ENCODE measurements at regions not wholly inside any gene's neighbourhood (a gene's known extent, or its start where the extent isn't known, plus 50 kb on each side); places are given as distances from the start of the nearest gene placed in this dataset.
"Not testable (repeated sequence)": the region's sequence is repeated elsewhere in the genome, so short reads cannot be mapped to it uniquely, and the experiment has no call there.

DNA sequence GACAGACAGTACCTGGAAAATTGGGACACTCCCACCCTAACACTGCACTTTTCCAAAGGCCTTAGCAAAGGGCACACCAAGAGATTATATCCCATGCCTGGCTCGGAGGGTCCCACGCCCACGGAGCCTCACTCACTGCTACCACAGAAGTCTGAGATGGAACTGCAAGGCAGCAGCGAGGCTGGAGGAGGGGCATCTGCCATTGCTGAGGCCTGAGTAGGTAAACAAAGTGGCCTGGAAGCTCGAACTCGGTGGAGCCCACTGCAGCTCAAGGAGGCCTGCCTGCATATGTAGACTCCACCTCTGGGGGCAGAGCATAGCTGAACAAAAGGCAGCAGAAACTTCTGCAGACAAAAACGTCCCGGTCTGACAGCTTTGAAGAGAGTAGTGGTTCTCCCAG lies 931.6 kb upstream of the MDGA2 start:
- H3K4me1 Mint-ChIP-seq; H3K36me3 Mint-ChIP-seq; ATAC-seq (replicated peaks in 1 of 4); H3K27me3 ChIP-seq (replicated peaks in 1 of 2; ENCODE audit: control insufficient read depth in 2 of 2, extremely low read depth in 1 of 2, insufficient read depth in 2 of 2, low read length in 1 of 2); POLR2A ChIA-PET; H3K27ac ChIP-seq (ENCODE audit: low read length); H3K4me3 ChIP-seq (ENCODE audit: control insufficient read depth in 1 of 2, extremely low read depth in 1 of 2, low read length in 1 of 2); H3K27ac Mint-ChIP-seq; DNase-seq; H3K4me1 ChIP-seq (ENCODE audit: control insufficient read depth in 1 of 2, extremely low read depth in 1 of 2, insufficient read depth in 2 of 2, low read length in 2 of 2); H3K9me3 ChIP-seq; H3K36me3 ChIP-seq (ENCODE audit: control insufficient read depth in 2 of 2, extremely low read depth in 1 of 2, insufficient read depth in 1 of 2, low read length in 1 of 2); CTCF ChIA-PET; H3K27me3 Mint-ChIP-seq; H3K4me3 Mint-ChIP-seq: not testable (repeated sequence)
- WGBS (ENCODE audit: insufficient coverage) = 74% methylated on average over 4 of the region's 8 CpGs
- peaks cover 19 to 32% (median 25%) of the 10 kb centered on the region in 3 donors for H3K9me3 Mint-ChIP-seq

DNA sequence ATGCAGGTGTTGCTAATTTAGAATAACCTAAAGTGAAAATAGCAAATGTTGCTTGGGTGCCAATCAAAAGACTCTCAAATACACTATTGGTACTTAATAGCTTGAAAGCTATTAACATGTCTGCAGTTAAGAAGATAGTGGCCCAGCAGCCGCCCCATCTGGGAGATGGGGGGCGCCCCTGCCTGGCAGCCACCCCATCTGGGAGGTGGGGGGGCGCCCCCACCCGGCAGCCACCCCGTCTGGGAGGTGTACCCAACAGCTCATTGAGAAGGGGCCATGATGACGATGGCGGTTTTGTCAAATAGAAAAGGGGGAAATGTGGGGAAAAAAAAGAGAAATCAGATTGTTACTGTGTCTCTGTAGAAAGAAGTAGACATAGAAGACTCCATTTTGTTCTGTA lies 923.1 kb upstream of the MDGA2 start:
- Mint-ChIP-seq H3K36me3 (no peaks in the 10 kb centered on the region), H3K4me3 (no peak overlapping the region), H3K27ac (no peak overlapping the region), H3K27me3 (no peaks in the 10 kb centered on the region), H3K4me1 (no peaks in the 10 kb centered on the region), H3K9me3 (peaks cover 0 to 3% (median 3%) of the 10 kb centered on the region in 3 donors)
- Histone ChIP-seq H3K36me3 (ENCODE audit: control insufficient read depth in 2 of 2, extremely low read depth in 1 of 2, insufficient read depth in 1 of 2, low read length in 1 of 2) (no peaks in the 10 kb centered on the region), H3K4me1 (ENCODE audit: control insufficient read depth in 1 of 2, extremely low read depth in 1 of 2, insufficient read depth in 2 of 2, low read length in 2 of 2) (no peaks in the 10 kb centered on the region), H3K9me3 (no peaks in the 10 kb centered on the region), H3K4me3 (ENCODE audit: control insufficient read depth in 1 of 2, extremely low read depth in 1 of 2, low read length in 1 of 2) (no peak overlapping the region), H3K27ac (ENCODE audit: low read length) (no peak overlapping the region), H3K27me3 (replicated peaks in 1 of 2; ENCODE audit: control insufficient read depth in 2 of 2, extremely low read depth in 1 of 2, insufficient read depth in 2 of 2, low read length in 1 of 2) (no peaks in the 10 kb centered on the region)
- WGBS (ENCODE audit: insufficient coverage) = 93% methylated on average over 3 of the region's 7 CpGs
- ATAC-seq (replicated peaks in 1 of 4) = no peak
- POLR2A ChIA-PET = no interaction called here
- DNase-seq = no peak
- CTCF ChIA-PET = no interaction called here

DNA sequence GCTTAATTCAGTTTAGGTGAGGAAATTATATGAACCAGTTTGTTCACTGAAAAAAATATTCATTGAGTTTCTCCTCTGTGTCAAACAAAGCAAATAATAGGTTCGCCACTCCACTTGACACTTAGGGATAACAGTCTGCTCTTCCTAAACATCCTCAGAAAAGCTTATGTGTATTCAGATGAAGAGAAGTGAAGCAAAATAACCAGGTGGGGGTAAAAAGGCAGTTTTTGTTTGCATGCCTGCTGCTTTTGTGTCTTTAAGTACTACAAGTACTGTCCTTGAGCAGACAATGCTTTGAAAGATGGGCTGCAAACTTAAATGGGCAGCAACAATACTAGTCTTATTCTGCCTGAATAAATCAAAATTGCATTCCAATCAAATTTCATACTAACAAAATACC lies 910.7 kb upstream of the MDGA2 start:
- no peak for DNase-seq
- H3K4me1 Mint-ChIP-seq = no peaks in the 10 kb centered on the region
- ChIA-PET CTCF (no interaction called here), POLR2A (no interaction called here)
- Histone ChIP-seq H3K36me3 (ENCODE audit: control insufficient read depth in 2 of 2, extremely low read depth in 1 of 2, insufficient read depth in 1 of 2, low read length in 1 of 2) (no peaks in the 10 kb centered on the region), H3K27ac (ENCODE audit: low read length) (no peak overlapping the region), H3K9me3 (no peaks in the 10 kb centered on the region), H3K27me3 (replicated peaks in 1 of 2; ENCODE audit: control insufficient read depth in 2 of 2, extremely low read depth in 1 of 2, insufficient read depth in 2 of 2, low read length in 1 of 2) (no peaks in the 10 kb centered on the region), H3K4me1 (ENCODE audit: control insufficient read depth in 1 of 2, extremely low read depth in 1 of 2, insufficient read depth in 2 of 2, low read length in 2 of 2) (no peaks in the 10 kb centered on the region), H3K4me3 (ENCODE audit: control insufficient read depth in 1 of 2, extremely low read depth in 1 of 2, low read length in 1 of 2) (no peak overlapping the region)
- H3K9me3 Mint-ChIP-seq = peaks cover 0 to 4% (median 3%) of the 10 kb centered on the region in 3 donors
- H3K4me3 Mint-ChIP-seq = no peak overlapping the region
- H3K27me3 Mint-ChIP-seq = no peaks in the 10 kb centered on the region
- no peaks in the 10 kb centered on the region for H3K36me3 Mint-ChIP-seq
- no CpG with 5 or more reads among the region's 1 CpG for WGBS (ENCODE audit: insufficient coverage)
- H3K27ac Mint-ChIP-seq = no peak overlapping the region
- no peak for ATAC-seq (replicated peaks in 1 of 4)

DNA sequence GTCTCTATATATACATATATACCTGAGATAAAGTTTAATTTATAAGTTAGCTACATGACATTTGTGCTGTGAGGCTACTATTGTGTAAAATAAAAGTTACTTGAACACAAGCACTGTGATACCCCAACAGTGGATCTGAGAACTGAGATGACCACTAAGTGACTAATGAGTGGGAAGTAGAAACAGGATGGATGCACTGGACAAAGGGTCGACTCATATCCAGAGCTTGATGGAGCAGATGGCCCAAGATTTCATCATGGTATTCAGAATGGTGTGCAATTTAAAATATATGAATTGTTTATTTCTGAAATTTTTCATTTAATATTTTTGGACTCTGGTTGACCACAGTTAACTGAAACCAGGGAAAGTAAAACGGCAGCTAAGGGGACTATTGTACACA lies 908.6 kb upstream of the MDGA2 start:
- Histone ChIP-seq H3K27me3 (replicated peaks in 1 of 2; ENCODE audit: control insufficient read depth in 2 of 2, extremely low read depth in 1 of 2, insufficient read depth in 2 of 2, low read length in 1 of 2) (no peaks in the 10 kb centered on the region), H3K4me3 (ENCODE audit: control insufficient read depth in 1 of 2, extremely low read depth in 1 of 2, low read length in 1 of 2) (no peak overlapping the region), H3K4me1 (ENCODE audit: control insufficient read depth in 1 of 2, extremely low read depth in 1 of 2, insufficient read depth in 2 of 2, low read length in 2 of 2) (no peaks in the 10 kb centered on the region), H3K36me3 (ENCODE audit: control insufficient read depth in 2 of 2, extremely low read depth in 1 of 2, insufficient read depth in 1 of 2, low read length in 1 of 2) (no peaks in the 10 kb centered on the region), H3K27ac (ENCODE audit: low read length) (no peak overlapping the region), H3K9me3 (no peaks in the 10 kb centered on the region)
- Mint-ChIP-seq H3K36me3 (no peaks in the 10 kb centered on the region), H3K27me3 (no peaks in the 10 kb centered on the region), H3K4me3 (no peak overlapping the region), H3K27ac (no peak overlapping the region), H3K4me1 (no peaks in the 10 kb centered on the region), H3K9me3 (peaks cover 0 to 8% (median 4%) of the 10 kb centered on the region in 3 donors)
- ChIA-PET POLR2A (no interaction called here), CTCF (no interaction called here)
- no peak for ATAC-seq (replicated peaks in 1 of 4)
- DNase-seq = no peak
- no CpG with 5 or more reads among the region's 2 CpGs for WGBS (ENCODE audit: insufficient coverage)

DNA sequence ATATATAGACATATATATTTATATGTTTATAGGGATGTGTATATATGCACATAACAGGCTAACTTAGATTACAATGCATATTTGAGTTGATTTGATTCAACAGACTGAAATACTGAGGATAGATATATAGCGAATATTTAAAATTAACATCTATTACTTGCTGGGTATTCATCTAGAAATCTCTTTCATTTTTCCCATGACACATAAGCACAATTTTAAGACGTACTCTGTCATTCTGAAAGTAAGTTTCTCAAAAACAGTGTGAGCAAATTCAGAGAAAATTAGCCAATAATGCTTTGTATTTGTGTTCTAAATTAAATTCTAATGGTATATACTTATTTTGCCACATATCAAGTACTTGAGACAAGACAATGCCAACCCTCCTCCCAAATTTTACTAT lies 907.5 kb upstream of the MDGA2 start:
- H3K4me3 ChIP-seq (ENCODE audit: control insufficient read depth in 1 of 2, extremely low read depth in 1 of 2, low read length in 1 of 2) = no peak overlapping the region
- H3K9me3 ChIP-seq = no peaks in the 10 kb centered on the region
- peaks cover 0 to 8% (median 8%) of the 10 kb centered on the region in 3 donors for H3K9me3 Mint-ChIP-seq
- no peaks in the 10 kb centered on the region for H3K36me3 Mint-ChIP-seq
- H3K4me1 ChIP-seq (ENCODE audit: control insufficient read depth in 1 of 2, extremely low read depth in 1 of 2, insufficient read depth in 2 of 2, low read length in 2 of 2) = no peaks in the 10 kb centered on the region
- no peaks in the 10 kb centered on the region for H3K27me3 Mint-ChIP-seq
- no peak overlapping the region for H3K27ac ChIP-seq (ENCODE audit: low read length)
- H3K4me1 Mint-ChIP-seq = no peaks in the 10 kb centered on the region
- CTCF ChIA-PET = no interaction called here
- WGBS (ENCODE audit: insufficient coverage) = no CpG with 5 or more reads among the region's 2 CpGs
- no peak for ATAC-seq (replicated peaks in 1 of 4)
- no peak for DNase-seq
- POLR2A ChIA-PET = no interaction called here
- no peaks in the 10 kb centered on the region for H3K36me3 ChIP-seq (ENCODE audit: control insufficient read depth in 2 of 2, extremely low read depth in 1 of 2, insufficient read depth in 1 of 2, low read length in 1 of 2)
- H3K27me3 ChIP-seq (replicated peaks in 1 of 2; ENCODE audit: control insufficient read depth in 2 of 2, extremely low read depth in 1 of 2, insufficient read depth in 2 of 2, low read length in 1 of 2) = no peaks in the 10 kb centered on the region
- no peak overlapping the region for H3K27ac Mint-ChIP-seq
- no peak overlapping the region for H3K4me3 Mint-ChIP-seq

DNA sequence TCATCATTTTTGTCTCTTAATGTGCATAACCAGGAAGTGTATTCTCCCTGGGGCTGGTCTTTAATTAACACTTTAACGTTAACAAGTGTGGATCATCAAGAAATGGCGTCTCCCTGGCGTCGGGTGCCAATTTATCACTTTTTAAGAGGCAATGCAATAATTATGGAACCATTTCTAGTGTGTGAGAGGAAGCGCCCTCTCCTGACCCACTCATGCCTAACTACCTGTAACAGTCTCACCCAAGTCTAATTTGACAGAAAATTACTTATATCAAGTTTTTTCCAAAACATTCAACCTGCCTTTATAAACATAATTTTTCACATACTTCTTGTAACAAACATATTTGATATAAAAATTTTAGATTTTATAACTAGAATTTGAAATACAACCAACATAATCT lies 905.3 kb upstream of the MDGA2 start:
- POLR2A ChIA-PET = no interaction called here
- Mint-ChIP-seq H3K27ac (no peak overlapping the region), H3K27me3 (no peaks in the 10 kb centered on the region), H3K36me3 (no peaks in the 10 kb centered on the region), H3K4me1 (no peaks in the 10 kb centered on the region), H3K4me3 (no peak overlapping the region), H3K9me3 (peaks cover 7 to 8% (median 8%) of the 10 kb centered on the region in 3 donors)
- Histone ChIP-seq H3K4me1 (ENCODE audit: control insufficient read depth in 1 of 2, extremely low read depth in 1 of 2, insufficient read depth in 2 of 2, low read length in 2 of 2) (no peaks in the 10 kb centered on the region), H3K4me3 (ENCODE audit: control insufficient read depth in 1 of 2, extremely low read depth in 1 of 2, low read length in 1 of 2) (no peak overlapping the region), H3K36me3 (ENCODE audit: control insufficient read depth in 2 of 2, extremely low read depth in 1 of 2, insufficient read depth in 1 of 2, low read length in 1 of 2) (no peaks in the 10 kb centered on the region), H3K27me3 (replicated peaks in 1 of 2; ENCODE audit: control insufficient read depth in 2 of 2, extremely low read depth in 1 of 2, insufficient read depth in 2 of 2, low read length in 1 of 2) (no peaks in the 10 kb centered on the region), H3K27ac (ENCODE audit: low read length) (no peak overlapping the region), H3K9me3 (no peaks in the 10 kb centered on the region)
- ATAC-seq (replicated peaks in 1 of 4) (no peak), DNase-seq (no peak)
- CTCF ChIA-PET = no interaction called here
- WGBS (ENCODE audit: insufficient coverage) = 60% methylated on average over 1 of the region's 5 CpGs

DNA sequence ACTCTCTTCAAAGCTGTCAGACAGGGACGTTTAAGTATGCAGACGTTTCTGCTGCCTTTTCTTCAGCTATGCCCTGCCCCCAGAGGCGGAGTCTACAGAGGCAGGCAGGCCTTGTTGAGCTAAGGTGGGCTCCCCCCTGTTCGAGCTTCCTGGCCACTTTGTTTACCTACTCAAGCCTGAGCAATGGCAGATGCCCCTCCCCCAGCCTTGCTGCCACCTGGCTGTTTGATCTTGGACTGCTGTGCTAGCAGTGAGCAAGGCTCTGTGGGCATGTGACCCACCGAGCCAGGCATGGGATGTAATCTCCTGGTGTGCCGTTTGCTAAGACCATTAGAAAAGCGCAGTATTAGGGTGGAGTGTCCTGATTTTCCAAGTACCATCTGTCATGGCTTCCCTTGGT lies 900.4 kb upstream of the MDGA2 start:
- Histone ChIP-seq H3K9me3 (no peaks in the 10 kb centered on the region), H3K27ac (ENCODE audit: low read length) (no peak overlapping the region), H3K27me3 (replicated peaks in 1 of 2; ENCODE audit: control insufficient read depth in 2 of 2, extremely low read depth in 1 of 2, insufficient read depth in 2 of 2, low read length in 1 of 2) (no peaks in the 10 kb centered on the region), H3K4me1 (ENCODE audit: control insufficient read depth in 1 of 2, extremely low read depth in 1 of 2, insufficient read depth in 2 of 2, low read length in 2 of 2) (no peaks in the 10 kb centered on the region), H3K4me3 (ENCODE audit: control insufficient read depth in 1 of 2, extremely low read depth in 1 of 2, low read length in 1 of 2) (peak overlapping the region in 1 of 2 donors; percentile 15), H3K36me3 (ENCODE audit: control insufficient read depth in 2 of 2, extremely low read depth in 1 of 2, insufficient read depth in 1 of 2, low read length in 1 of 2) (no peaks in the 10 kb centered on the region)
- no peak for ATAC-seq (replicated peaks in 1 of 4)
- Mint-ChIP-seq H3K4me3 (no peak overlapping the region), H3K27ac (no peak overlapping the region), H3K27me3 (no peaks in the 10 kb centered on the region), H3K36me3 (no peaks in the 10 kb centered on the region), H3K9me3 (peaks cover 17 to 28% (median 20%) of the 10 kb centered on the region in 3 donors), H3K4me1 (no peaks in the 10 kb centered on the region)
- CTCF ChIA-PET = no interaction called here
- DNase-seq = no peak
- WGBS (ENCODE audit: insufficient coverage) = 73% methylated on average over 5 of the region's 7 CpGs
- POLR2A ChIA-PET = no interaction called here
